Cardiac septum (tissue), 1 donor: ENCODE measurements at regions not wholly inside any gene's neighbourhood (a gene's known extent, or its start where the extent isn't known, plus 50 kb on each side); places are given as distances from the start of the nearest gene placed in this dataset.

Experiments used
- DNase-seq: peaks from one replicate; pipeline ENCODE4 v3.0.0-alpha.2; 2020; ENCODE audit warnings: low spot score
- intact Hi-C: fragments of 100-400 bp; cut with DNase I; formaldehyde crosslinking; loops from one replicate; pipeline ENCODE4 v1.14.0; 2022
- donor health status: DM: no; HTN: no; CAD: no.

GRCh38 chr1:38625939-38626338 is 233.6 kb downstream of the RRAGC start:
- no peak for DNase-seq

DNA sequence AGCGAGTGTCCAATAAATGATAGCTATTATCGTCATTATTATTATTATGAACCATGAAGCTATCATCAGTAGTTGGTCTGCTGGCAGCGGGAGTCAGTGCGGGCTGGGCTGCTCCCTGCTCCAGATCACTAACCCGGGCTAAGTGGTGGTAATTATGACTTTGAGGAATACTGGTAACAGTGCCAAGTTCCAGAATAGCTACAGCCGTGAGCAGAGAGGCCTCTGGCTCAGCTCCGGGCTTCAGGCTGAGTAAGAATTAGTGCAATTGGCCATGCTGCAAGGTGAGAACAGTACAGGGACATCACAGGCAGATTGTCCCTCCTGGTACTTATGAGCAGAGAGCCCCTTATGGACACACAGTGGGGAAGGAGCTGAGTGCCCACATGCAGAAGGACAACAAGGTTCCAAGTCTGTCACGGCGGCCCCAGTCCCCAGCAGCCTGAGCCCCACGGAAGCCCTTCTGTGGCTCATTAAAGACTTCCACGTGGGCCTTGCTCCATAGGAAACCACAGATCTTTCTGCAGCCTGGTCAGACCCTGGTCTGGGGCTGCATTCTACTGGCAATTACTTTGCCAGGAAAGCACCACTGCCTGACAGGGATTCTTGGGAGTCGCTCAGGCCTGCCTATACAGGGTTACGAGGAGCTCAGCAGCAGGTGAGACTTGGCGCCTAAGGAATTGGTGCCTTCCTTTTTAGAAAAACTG is 235.1 kb downstream of the RRAGC start:
- intact Hi-C loops = no loop called here
- DNase-seq = no peak

More at GRCh38 chr1:38625939-38626338, 233.6 kb downstream of the RRAGC start:
- intact Hi-C loops = no loop called here

- intact Hi-C loops = no loop called here
- DNase-seq = no peak
These were observed 236.0 kb downstream of the RRAGC start for GRCh38 chr1:38623529-38623928.

GRCh38 chr1:38622197-38622596 is 237.4 kb downstream of the RRAGC start:
- DNase-seq = no peak
- intact Hi-C loops = no loop called here

DNA sequence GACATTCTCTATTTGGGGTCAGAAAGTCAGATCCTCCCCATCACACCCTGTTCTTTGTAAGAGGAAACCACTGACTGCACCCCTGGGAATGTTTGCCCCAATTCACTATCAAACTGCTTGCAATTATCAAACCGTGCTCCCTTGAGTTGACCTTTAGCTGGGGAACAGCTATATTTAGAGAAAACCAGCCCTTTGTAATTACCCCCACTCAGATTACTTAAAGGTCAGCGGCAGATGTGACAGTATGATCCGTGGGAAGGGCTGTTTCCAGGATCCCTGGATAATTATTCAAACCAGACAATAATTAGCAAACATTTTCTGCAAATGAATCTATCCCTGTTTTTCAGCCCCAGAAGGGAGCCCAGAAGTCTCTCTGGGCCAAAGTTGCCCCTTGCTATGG is 242.7 kb downstream of the RRAGC start:
- intact Hi-C loops = no loop called here

GRCh38 chr1:38615680-38616079 is 243.9 kb downstream of the RRAGC start:
- DNase-seq = no peak
- intact Hi-C loops = no loop called here

More for the DNA sequence above, 242.7 kb downstream of the RRAGC start:
- no peak for DNase-seq

DNA sequence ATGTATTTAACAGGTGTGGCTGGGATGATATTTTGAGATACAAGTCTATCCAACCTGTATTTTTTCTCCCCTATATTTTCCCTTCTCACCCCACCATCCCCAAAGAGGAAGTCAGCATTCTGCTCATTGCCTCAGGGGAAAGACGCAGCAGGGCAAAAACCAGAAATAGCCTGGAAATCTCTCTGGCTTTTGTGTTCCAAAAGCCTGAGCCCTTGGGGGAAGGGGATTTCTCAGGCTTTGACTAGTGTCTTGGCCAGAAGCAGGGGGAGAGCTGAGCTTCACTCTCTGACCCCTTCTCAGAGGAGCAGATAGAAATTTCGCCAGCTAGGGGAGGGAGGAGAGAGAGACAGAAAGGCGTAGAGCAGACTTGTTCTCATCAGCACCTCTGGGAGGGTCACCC is 244.7 kb downstream of the RRAGC start:
- DNase-seq = no peak
- intact Hi-C loops = loop anchor here (5.0 kb wide), 1 partner anchor 217 kb away; no protein-coding TSS in a partner anchor

DNA sequence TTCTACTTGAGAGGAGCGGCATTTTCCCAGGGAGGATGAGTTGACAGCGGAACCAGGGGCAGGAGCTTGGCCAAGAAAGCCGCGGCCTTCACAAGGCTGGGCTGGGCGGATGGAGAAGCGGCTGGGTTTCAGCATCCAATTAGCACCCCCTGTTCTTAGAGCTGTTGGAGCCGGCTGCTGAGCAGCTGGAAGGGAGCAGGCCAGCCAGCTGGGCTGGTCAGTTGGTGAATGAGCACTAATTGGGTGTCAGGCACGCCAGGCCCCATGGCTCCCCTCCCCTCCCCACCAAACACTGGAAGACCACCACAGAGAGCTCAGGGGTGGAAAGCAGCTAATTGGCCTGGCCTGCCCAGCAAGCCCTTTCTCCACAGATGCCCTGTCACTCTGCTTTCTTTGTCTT is 245.6 kb downstream of the RRAGC start:
- intact Hi-C loops = loop anchor here (5.0 kb wide), 1 partner anchor 218 kb away; no protein-coding TSS in a partner anchor
- DNase-seq = no peak

GRCh38 chr1:38612951-38613350 is 246.6 kb downstream of the RRAGC start:
- intact Hi-C loops = loop anchor here (5.0 kb wide), 1 partner anchor 219 kb away; no protein-coding TSS in a partner anchor
- DNase-seq = no peak

- intact Hi-C loops = loop anchor here (5.0 kb wide), 1 partner anchor 221 kb away; no protein-coding TSS in a partner anchor
- DNase-seq = no peak
These were observed 247.8 kb downstream of the RRAGC start for GRCh38 chr1:38611664-38612211.

DNA sequence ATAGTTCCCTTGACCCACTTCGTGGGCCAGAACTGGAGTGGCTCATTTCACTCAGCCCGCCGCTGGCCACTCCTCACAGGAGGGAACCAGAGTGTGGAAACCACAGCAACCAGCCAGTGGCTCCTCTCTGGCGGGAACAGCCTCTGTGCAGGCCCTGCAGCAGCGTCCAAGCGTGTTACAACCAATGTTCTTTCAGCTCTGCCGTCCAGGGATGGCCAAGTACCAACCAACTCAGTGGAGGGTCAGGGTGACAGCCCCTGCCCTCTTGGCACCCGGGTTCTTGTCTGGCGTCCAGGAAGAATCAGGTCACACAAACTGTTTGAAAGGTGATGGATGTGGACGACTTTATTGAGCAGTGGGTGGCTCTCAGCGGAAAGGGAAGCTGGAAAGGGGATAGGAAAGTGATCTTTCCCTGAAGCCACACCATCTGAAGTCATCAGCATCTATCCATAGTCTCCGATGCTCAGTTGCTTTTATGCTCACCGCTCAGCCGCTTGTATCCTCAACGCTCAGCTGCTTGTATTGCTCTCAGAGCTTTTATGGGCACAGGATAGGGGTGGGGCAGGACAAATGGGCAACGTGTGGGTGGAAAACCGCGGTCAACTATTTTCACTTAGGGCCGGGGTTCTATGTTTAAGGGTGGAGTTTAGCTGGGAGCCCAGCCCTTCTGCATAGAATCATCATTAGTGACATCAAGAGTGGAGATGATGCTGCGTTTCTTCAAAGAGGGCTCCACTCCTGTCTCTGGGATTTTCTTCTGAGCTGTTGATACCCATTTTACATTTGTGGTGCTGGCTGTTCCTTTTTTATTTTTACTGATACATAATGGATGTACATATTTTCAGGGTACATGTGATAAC is 250.2 kb downstream of the RRAGC start:
- no peak for DNase-seq
- intact Hi-C loops = loop anchor here (5.0 kb wide), 1 partner anchor 223 kb away; no protein-coding TSS in a partner anchor

DNA sequence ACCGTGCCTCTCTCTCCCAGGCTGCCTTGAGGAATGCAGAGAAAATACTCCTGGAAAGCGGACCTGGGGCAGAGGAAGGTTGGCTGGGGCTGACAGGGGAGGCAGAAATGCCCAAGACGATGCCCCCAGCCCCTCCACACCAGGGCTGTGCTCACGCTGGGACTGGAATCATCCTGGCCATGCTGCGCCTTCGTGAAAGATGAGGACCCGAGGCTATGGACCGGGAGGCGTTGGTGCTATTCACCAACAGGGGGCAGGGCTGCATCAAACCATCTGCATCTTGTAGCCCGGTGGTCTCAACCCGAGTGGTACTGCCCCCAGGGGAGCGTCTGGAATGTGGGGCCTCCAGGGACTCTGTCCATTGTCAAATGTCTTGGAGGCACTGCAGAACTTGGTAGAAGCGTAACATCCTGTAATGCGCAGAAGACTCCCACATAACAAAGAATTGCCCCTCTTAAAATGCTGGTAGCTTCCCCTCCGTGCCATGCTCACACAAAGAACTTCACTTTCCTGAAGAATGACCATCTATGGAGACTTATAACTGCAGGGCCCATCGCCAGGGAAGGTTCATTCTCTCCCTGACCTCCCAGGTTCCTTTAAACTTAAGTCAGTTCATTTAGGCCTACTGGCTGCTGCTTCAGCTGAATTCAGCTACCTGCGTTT is 251.2 kb downstream of the RRAGC start:
- intact Hi-C loops = loop anchor here (1.0 kb wide), 1 partner anchor 211 kb away; no protein-coding TSS in a partner anchor
- no peak for DNase-seq

GRCh38 chr1:38607526-38607925 is 252.0 kb downstream of the RRAGC start:
- no peak for DNase-seq
- intact Hi-C loops = no loop called here

DNA sequence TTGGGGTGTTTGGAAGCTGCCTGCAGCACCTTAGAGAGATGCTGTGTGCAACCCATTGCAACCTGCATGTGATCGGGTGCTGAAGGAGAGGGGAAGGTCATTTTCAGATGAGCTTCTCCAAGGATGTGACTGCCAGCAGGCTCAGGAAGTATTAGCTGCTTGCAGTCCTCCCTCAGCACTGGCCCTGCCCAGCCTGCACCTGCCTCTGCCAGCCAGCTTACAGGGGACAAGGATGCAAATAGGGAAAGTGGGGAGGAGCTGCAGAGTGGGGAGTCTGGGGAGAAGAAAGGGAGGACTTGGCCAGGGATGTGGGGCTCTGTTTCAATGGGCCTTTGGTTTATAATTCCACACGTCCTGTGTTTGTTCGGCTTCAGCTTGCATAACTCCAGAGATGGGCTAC is 254.5 kb downstream of the RRAGC start:
- intact Hi-C loops = no loop called here
- no peak for DNase-seq

DNA sequence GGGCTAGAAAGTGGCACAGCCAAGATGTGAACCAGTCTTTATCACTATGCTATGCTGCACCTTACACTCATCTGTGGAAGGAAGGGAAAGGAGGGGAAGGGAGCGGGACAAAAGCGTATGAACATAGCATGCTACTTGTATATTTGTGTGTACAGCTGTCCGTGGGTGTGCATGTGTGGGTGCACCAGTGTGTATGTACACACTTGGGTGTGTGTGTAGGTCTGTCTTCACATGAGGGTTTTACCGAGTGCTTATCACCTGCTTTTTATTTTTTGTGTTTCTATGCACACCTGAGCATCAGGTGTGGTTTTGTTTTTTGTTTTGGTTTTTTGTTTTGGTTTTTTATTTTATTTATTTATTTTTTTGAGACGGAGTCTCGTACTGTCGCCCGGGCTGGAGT is 255.7 kb downstream of the RRAGC start:
- no peak for DNase-seq
- intact Hi-C loops = no loop called here

GRCh38 chr1:38600905-38601304 is 258.7 kb downstream of the RRAGC start:
- intact Hi-C loops = no loop called here
- no peak for DNase-seq

- intact Hi-C loops = no loop called here
- no peak for DNase-seq
These were observed 259.3 kb downstream of the RRAGC start for GRCh38 chr1:38600286-38600685.

GRCh38 chr1:38598118-38598517 is 261.5 kb downstream of the RRAGC start:
- intact Hi-C loops = no loop called here
- no peak for DNase-seq

GRCh38 chr1:38589036-38589435 is 270.5 kb downstream of the RRAGC start:
- no peak for DNase-seq
- intact Hi-C loops = loop anchor here (5.0 kb wide), 1 partner anchor 562 kb away; no protein-coding TSS in a partner anchor

DNA sequence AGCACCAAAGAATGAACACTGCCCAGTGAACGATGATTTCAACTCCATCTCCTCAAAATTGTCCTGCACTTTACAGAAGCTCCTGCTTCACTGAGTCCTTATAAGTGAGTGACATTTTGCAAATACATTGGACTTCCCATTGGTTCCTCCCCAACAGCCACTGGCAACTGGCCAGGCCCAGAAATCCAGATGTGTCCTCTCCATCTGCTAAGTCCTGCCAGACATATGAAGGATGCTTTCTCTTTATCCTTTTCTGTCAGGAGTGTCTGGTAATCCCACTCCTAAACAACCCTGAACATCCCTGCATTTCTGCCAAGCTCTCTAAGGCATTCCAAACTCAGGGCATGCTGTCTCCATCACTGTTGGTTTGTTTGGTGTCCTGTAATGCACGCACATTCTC is 271.8 kb downstream of the RRAGC start:
- DNase-seq = no peak
- intact Hi-C loops = loop anchor here (5.0 kb wide), 1 partner anchor 560 kb away; no protein-coding TSS in a partner anchor
